ENCODE measurements at regions not wholly inside any gene's neighbourhood (a gene's known extent, or its start where the extent isn't known, plus 50 kb on each side); places are given as distances from the start of the nearest gene placed in this dataset.

- Histone ChIP-seq H3K27ac (ENCODE audit: low read length) (no peak overlapping the region), H3K9me2 (replicated peaks; ENCODE audit: insufficient read depth, low read length) (no peaks in the 10 kb centered on the region), H3K4me3 (ENCODE audit: low read length) (no peak overlapping the region), H2AFZ (ENCODE audit: low read length) (no peak overlapping the region), H3K9me3 (replicated peaks; ENCODE audit: insufficient read depth, low read length) (no peaks in the 10 kb centered on the region), H3K36me3 (replicated peaks; ENCODE audit: insufficient read depth, low read length) (no peaks in the 10 kb centered on the region), H3K4me2 (ENCODE audit: low read depth, low read length) (no peak overlapping the region), H3F3A (ENCODE audit: insufficient read depth, low read length) (no peaks in the 10 kb centered on the region), H3K79me2 (ENCODE audit: low read length) (no peaks in the 10 kb centered on the region), H3K4me1 (ENCODE audit: low read length) (no peaks in the 10 kb centered on the region), H3K27me3 (replicated peaks; ENCODE audit: insufficient read depth, low read length) (no peaks in the 10 kb centered on the region), H3K9ac (ENCODE audit: low read length) (no peak overlapping the region), H4K20me1 (ENCODE audit: insufficient read depth, low read length) (no peaks in the 10 kb centered on the region)
- no peak for DNase-seq
- TF ChIP-seq EZH2 (optimal IDR thresholded peaks at IDR 0.05; ENCODE audit: low read depth, low read length) (no peak), EZH2phosphoT487 (IDR thresholded peaks at IDR 0.05; ENCODE audit: low read length) (no peak)
- TF ChIP-seq, protein P1, sequence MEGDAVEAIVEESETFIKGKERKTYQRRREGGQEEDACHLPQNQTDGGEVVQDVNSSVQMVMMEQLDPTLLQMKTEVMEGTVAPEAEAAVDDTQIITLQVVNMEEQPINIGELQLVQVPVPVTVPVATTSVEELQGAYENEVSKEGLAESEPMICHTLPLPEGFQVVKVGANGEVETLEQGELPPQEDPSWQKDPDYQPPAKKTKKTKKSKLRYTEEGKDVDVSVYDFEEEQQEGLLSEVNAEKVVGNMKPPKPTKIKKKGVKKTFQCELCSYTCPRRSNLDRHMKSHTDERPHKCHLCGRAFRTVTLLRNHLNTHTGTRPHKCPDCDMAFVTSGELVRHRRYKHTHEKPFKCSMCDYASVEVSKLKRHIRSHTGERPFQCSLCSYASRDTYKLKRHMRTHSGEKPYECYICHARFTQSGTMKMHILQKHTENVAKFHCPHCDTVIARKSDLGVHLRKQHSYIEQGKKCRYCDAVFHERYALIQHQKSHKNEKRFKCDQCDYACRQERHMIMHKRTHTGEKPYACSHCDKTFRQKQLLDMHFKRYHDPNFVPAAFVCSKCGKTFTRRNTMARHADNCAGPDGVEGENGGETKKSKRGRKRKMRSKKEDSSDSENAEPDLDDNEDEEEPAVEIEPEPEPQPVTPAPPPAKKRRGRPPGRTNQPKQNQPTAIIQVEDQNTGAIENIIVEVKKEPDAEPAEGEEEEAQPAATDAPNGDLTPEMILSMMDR (IDR thresholded peaks at IDR 0.05; ENCODE audit: low read length) = no peak
Observed at GRCh38 chr13:48175185-48175584, 57.8 kb upstream of the ITM2B start.

- no peaks in the 10 kb centered on the region for H3K36me3 ChIP-seq (replicated peaks; ENCODE audit: insufficient read depth, low read length)
- DNase-seq = no peak
- no peaks in the 10 kb centered on the region for H3K9me2 ChIP-seq (replicated peaks; ENCODE audit: insufficient read depth, low read length)
- H3K4me1 ChIP-seq (ENCODE audit: low read length) = no peaks in the 10 kb centered on the region
- no peak overlapping the region for H3K4me3 ChIP-seq (ENCODE audit: low read length)
- TF ChIP-seq EZH2 (optimal IDR thresholded peaks at IDR 0.05; ENCODE audit: low read depth, low read length) (no peak), EZH2phosphoT487 (IDR thresholded peaks at IDR 0.05; ENCODE audit: low read length) (no peak)
- TF ChIP-seq, protein P1 (IDR thresholded peaks at IDR 0.05; ENCODE audit: low read length) = no peak
- no peaks in the 10 kb centered on the region for H3K9me3 ChIP-seq (replicated peaks; ENCODE audit: insufficient read depth, low read length)
- no peaks in the 10 kb centered on the region for H3K27me3 ChIP-seq (replicated peaks; ENCODE audit: insufficient read depth, low read length)
- no peak overlapping the region for H3K4me2 ChIP-seq (ENCODE audit: low read depth, low read length)
- no peaks in the 10 kb centered on the region for H3K79me2 ChIP-seq (ENCODE audit: low read length)
- no peak overlapping the region for H3K27ac ChIP-seq (ENCODE audit: low read length)
- H4K20me1 ChIP-seq (ENCODE audit: insufficient read depth, low read length) = no peaks in the 10 kb centered on the region
- H2AFZ ChIP-seq (ENCODE audit: low read length) = no peak overlapping the region
- no peak overlapping the region for H3K9ac ChIP-seq (ENCODE audit: low read length)
- H3F3A ChIP-seq (ENCODE audit: insufficient read depth, low read length) = no peaks in the 10 kb centered on the region
Observed at GRCh38 chr13:48167866-48168265, 65.1 kb upstream of the ITM2B start.

DNA sequence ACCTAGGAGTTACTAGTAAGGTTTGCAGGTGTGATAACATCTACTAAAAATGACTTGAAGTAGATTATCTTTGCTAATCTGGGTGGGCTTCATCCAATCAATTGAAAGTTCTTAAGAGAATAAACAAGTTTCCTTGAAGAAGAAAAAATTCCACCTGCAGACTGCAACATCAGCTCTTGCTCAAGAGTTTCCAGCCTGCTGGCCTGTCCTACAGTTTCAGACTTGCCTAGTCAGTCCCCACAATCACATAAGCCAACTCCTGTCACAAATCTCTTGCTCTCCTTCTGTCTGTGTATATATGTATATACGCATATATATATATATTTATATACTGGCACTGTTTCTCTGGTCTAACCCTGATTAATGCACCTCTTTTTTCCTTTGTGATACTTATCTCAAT, 67.3 kb upstream of the ITM2B start:
- no peak overlapping the region for H3K27ac ChIP-seq (ENCODE audit: low read length)
- no peak overlapping the region for H3K4me2 ChIP-seq (ENCODE audit: low read depth, low read length)
- no peak overlapping the region for H3K9ac ChIP-seq (ENCODE audit: low read length)
- H3K27me3 ChIP-seq (replicated peaks; ENCODE audit: insufficient read depth, low read length) = no peaks in the 10 kb centered on the region
- H4K20me1 ChIP-seq (ENCODE audit: insufficient read depth, low read length) = no peaks in the 10 kb centered on the region
- no peaks in the 10 kb centered on the region for H3K79me2 ChIP-seq (ENCODE audit: low read length)
- DNase-seq = no peak
- no peak overlapping the region for H3K4me3 ChIP-seq (ENCODE audit: low read length)
- H3F3A ChIP-seq (ENCODE audit: insufficient read depth, low read length) = no peaks in the 10 kb centered on the region
- H2AFZ ChIP-seq (ENCODE audit: low read length) = no peak overlapping the region
- no peaks in the 10 kb centered on the region for H3K9me3 ChIP-seq (replicated peaks; ENCODE audit: insufficient read depth, low read length)
- H3K9me2 ChIP-seq (replicated peaks; ENCODE audit: insufficient read depth, low read length) = no peaks in the 10 kb centered on the region
- no peaks in the 10 kb centered on the region for H3K36me3 ChIP-seq (replicated peaks; ENCODE audit: insufficient read depth, low read length)
- TF ChIP-seq EZH2phosphoT487 (IDR thresholded peaks at IDR 0.05; ENCODE audit: low read length) (no peak), EZH2 (optimal IDR thresholded peaks at IDR 0.05; ENCODE audit: low read depth, low read length) (no peak)
- TF ChIP-seq, protein P1 (IDR thresholded peaks at IDR 0.05; ENCODE audit: low read length) = no peak
- no peaks in the 10 kb centered on the region for H3K4me1 ChIP-seq (ENCODE audit: low read length)

All from MM.1S (cell line).